GM21786 (cell line): ENCODE measurements at regions not wholly inside any gene's neighbourhood (a gene's known extent, or its start where the extent isn't known, plus 50 kb on each side); places are given as distances from the start of the nearest gene placed in this dataset.
"Not testable (repeated sequence)": the region's sequence is repeated elsewhere in the genome, so short reads cannot be mapped to it uniquely, and the experiment has no call there.

ENCODE experiments used
- ATAC-seq: cut with Tn5 transposase; IDR thresholded peaks from one replicate; pipeline ENCODE4 v1.9.1; 2021; ENCODE audit not compliant: unreplicated experiment

DNA sequence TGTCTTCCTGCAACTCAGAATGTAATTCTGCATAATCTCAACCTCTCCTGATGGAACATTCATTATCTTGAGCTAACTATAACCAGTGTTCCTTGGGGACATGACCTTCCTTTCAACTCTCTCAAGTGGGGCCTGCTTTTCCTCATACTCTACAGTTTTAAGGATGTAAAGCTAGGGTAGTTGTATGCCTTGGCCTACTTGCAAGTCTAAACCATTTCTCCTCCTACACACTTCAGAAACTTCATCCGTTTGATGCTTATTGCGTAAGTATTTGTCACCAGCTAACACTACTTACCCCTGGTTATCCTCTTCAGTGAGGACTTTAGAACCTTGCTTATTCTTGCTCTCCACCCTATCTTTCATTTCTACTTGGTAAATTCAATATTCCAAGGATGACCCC, 548.9 kb downstream of the HINT1 start:
- ATAC-seq: no peak

DNA sequence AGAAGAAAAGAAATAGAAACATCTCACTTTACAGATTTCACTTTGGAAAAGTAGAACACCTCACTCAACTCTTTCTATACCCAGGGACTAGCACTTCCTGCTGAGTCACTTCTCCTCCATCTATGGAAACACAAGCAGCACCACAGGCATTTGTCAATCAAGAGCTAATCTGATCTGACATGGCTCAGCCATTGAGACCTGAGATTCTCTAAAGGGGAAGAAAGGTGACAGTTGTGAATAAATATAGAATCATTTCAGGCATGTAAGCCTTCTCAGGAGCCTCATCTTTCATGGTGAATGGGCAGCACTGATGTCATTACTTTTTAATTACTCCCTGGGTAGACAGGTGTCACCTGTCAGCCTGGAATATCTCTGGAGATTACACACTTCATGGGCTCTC, 559.8 kb downstream of the HINT1 start:
- no peak for ATAC-seq

DNA sequence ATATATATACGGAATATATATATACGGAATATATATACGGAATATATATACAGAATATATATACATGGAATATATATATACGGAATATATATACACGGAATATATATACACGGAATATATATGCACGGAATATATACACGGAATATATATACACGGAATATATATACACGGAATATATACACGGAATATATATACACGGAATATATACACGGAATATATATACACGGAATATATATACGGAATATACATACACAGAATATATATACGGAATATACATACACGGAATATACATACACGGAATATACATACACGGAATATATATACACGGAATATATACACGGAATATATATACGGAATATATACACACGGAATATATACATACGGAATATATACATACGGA, 568.4 kb downstream of the HINT1 start:
- ATAC-seq: not testable (repeated sequence)

DNA sequence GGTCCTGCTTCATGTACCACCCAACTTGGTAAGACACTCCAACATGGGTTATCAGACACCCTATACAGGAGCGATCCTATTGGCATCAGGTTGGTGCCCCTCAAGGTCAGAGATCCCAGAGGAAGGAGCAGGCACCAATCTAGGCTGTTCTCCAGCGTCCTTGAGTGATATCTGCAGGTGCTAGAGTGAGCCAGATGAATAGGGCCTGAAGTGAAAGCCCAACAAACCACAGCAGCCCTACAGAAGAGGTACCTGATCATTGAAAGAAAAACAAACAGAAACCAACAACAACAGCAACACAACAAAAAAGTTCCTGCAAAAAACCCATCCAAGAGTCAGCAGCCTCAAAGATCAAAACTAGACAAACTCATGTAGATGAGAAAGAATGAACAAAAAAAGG, 584.8 kb downstream of the HINT1 start:
- no peak for ATAC-seq

DNA sequence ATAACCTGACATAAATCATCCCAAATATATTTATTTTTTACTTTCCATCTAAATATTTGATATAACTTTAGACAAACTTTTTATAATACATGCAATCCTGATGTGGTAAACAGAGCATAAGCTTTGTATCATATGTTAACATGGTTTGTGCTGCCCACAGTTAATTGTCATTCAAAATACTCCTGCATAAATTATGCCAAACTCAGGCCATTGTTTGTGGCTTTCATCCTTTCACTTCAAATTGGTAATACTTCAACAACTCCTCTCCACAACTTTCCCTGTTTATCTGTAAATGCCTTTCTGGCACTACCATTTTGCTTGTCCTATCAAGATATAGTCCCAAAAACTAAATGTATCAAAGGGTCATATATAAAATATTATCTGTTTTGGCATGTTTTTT, 586.7 kb downstream of the HINT1 start:
- no peak for ATAC-seq

DNA sequence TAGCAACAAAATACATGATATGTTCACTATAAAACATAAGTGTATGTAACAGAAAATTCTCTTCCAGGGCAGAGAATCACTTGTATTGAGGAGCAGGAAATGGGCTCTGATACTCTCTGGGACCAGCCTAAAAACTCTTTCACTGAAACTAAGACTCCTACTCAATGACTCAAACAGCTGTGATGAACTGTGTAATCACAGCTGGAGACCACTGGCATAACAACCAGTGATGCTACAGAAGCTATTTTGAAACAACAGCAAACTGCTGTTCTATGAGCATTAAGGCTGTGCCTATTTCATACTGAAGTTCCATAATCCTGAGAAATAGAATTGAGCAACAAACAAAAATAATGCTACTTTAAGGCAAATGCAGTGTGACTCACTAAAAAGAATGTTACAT, 594.0 kb downstream of the HINT1 start:
- ATAC-seq: no peak

DNA sequence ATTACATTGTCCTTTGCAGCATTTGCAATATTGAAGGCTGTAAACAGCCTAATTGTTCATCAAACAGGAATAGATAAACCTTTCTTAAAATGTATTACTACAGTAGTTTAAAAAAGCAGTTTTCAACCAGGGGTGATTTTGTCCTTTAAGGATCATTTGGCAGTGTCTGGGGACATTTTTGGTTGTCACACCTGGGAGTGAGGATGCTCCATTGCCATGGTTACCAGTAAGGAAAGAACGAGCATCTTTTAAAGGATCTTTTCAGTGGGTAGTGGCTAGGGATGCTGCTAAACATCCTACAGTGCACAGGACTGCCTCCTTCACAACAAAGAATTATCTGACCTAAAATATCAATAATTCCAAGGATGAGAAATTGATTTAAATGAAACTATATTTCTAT, 596.3 kb downstream of the HINT1 start:
- ATAC-seq: no peak

DNA sequence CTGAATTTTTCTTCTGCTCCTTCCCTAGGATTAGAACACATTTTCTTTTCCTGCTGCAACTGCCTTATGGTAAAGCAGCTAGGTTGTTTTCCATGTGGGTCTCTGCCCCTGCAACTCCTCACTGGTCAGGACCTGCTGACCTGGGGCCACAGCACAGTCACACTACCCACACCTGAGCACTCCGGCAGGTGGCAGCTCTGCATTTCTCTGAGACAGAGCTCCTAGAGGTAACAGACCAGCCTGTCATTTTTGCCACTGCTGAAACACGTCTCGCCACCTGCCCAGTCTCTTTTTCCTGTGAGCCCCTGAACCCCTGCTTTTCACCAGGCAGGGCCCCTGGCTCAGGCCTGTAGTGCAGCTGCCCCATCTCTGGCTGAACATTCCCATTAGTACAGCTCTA, 609.6 kb downstream of the HINT1 start:
- no peak for ATAC-seq

DNA sequence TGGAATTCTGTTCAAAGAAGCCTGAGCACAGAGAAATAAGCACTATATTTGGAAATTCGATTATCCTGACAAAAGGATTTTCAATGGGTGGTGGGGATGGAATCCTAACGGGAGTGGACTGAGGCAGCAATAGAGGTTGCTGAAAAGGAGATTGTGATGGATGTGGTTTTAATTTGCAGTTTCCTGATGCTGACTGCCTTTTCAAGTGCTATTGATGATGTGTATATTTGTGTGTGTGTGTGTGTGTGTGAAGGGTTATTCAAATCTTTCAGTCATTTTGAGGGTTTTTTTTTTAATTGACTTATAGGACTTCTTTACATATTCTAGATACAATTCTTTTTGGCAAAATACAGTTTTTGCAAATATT, 614.5 kb downstream of the HINT1 start:
- ATAC-seq: no peak

DNA sequence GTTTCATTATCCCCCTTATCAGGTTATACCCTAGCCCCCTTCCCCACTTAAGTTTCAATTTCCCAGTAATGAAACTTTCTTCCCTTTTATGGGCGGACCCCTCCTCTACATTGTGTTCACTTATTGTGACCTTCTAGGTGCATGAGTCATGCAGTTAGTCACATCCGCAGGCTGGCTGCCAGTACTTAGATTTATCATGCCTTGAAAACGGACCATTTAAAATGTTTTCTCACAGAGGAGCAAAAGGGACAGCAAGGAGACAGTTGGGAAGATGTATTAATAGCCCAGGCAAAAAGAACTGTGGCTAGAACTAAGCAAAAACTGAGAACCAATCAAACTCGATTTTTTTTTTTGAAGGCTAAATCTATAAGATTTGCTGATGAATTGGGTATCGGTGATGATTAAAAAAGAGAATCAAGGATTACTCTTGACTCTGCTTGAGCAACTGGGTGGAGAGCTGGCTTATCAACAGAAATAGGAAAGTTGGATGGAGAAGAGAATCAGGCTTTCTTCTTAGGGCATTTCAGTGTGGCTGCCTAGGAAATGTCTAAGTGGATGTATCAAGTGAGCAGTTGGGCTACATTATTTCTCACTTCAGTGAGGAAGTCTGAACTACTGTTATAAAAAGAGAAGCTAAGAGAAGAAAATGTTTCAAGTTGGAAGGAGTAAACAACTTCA, 615.0 kb downstream of the HINT1 start:
- ATAC-seq: no peak

DNA sequence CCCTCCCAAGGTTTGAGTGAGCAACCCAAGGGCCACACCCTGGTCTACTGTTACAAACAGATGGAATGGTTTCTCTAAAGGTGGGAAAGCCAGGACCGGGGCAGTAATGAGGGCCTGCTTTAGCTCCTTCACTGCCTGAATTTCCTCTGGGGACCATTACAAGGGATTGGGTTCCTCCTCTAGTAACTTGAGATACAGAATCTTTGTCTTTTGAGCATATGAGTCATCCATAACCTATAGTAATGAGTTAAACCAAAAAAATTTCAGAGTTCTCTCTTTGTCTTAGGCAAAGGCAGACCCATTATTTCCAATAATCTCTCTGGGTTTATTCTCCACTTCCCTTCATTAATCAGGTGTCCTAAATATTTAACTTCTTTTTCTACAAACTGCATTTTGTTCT, 618.8 kb downstream of the HINT1 start:
- ATAC-seq: no peak

DNA sequence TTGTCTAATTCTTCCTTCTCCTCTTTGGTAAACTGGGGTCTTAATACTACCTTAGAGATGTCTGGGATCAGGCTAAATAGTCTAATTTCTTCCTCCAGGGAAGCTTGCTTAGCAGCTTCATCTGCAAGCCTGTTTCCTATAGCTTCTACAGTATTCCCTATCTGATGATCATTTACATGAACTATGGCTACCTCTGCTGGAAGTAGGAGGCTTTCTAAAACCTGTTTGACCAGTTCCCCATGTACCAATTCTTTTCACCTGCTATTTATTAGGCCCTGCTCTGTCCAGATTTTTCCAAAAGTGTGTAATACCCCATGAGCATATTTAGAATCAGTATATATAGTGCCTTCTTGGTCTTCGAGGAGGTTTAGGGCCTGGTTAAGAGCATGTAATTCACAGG, 619.8 kb downstream of the HINT1 start:
- ATAC-seq: no peak

DNA sequence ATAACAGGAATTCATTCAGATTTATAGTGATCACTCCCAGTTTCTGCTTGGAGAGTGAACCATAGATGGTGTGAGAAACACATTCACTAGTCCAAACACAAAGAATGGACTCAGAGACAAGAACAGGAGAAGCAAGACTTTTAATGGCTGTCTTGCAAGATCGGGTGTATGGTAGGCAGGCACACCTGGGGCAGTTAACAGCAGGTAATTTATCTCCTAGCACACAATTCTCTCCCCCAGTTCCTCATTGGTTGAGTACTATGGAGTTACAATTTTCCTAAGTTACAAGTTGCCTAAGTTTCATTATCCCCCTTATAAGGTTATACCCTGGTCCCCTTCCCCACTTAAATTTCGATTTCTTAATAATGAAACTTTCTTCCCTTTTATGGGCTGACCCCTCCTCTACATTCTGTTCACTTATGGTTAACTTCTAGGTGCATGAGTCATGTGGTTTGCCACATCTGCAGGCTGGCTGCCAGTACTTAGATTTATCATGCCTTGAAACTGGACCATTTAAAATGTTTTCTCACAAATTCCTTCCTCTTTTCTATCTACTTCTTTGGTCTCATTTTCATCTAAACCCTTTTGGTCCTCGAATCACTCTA, 623.3 kb downstream of the HINT1 start:
- peak; percentile 53 for ATAC-seq

DNA sequence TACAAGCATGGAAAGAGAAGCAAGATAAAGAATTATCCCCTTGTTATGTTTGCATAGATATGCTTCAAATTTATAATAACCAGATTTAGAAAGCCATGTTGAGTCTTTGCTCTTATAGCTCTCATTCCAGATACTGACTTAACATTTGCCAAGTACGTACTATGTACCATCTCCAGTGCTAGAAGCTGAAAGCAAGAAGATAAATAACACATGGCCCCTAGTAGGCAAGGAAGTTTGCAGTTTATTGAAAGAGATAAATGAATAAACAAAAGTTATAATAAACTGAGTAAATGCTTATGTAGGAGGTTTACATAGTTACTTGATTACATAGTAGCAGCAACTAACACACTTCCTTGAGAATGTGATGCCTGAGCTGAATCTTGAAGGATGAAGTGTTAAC, 628.4 kb downstream of the HINT1 start:
- no peak for ATAC-seq

DNA sequence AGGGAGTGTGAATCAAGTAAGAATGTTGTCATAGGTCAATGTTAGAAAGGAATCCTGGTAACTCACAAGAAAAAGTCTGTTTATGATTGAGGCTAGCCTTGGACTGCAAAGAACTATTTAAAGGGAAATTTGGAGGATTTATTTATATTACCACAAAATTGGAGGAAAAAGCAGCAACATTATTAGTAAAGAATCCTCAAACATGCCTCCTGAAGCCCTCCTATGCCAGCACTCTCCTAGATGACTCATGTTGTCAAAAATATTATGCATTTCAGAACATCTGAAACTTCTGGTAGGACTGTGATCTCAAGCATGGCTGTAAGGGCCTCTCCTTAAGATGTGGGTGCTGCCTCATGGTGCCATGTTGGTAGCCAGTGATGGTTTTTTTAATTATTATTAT, 628.5 kb downstream of the CHSY3 start:
- ATAC-seq: no peak

DNA sequence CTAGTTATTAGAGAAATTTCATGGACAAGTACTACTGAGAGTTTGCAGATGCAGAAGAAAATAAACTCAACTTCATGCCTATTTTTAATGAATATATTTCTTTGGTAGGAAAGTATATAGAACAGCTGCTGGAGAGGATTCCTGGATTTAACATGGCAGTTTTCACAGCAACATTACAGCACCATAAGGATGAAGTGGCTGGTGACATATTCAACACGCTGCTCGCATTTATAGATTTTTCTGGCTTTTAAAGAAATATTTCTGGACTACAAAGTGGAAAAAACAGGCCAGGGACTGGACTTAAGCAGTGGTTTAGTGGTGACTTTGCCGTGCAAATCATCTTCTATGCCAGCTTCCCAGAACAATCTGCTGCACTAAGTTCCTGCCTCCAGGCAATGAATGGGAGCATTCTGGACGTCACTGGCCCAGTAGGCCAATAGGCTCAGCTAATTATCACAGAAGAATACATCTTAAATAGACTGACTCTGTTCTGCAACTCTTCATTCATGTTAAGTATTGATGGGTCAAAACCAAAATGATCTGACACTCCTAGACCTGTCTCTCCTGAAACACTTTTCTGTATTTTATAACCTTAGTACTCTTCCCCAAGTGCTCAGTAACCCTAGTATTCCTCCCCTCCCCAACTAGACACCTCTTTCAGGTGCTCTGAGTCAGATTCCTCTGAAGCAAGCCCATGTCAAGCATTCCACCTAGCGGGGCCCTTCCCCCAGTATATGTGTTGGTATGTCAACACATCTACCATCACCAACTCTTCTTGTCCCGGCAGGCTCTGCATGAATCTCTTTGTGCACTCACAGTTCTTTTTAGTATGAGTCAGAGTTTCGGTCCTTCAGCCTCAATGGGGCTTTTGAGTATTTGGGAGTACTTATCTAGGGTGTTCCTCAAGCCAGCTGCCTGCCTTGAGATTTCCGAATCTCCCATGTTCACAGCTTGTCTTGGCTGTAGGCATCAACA, 625.5 kb downstream of the CHSY3 start:
- no peak for ATAC-seq

DNA sequence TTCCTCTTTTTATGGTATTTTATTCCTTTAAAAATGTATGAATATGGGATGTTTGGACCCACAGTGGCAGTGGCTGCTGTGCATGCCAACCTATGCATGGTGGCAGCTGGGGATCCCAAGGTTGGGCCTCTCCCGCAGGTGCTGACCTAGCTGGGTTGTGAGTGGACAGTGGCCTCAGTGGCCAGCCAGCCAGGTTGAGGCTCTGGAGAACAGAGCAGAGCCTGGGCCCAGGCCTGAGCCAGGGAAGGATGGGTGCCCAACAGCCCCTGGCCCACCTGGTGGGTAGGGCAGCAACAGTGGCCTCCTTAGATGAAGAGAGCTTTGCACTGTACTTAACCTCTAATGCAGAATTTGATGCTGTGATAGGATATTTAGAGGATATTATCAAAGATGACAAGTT, 624.8 kb downstream of the CHSY3 start:
- no peak for ATAC-seq

DNA sequence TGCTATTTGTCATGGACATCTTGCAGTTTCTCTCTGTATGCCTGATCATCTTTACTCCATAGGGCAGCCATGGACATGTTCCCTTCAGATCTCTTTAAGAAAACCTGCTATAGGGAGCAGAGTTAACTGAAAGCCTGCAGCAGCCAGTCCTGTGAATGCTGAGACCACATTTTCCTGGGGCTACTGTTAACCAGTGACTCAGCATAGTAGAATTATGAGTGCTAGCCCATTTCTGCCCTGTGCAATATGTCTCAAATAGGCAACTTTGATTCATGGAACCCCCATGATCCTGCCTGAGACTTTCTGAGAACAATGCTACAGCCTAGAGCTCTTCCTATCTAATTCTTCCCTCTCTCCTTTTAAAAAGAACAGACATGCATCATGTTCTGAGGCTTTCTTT, 624.2 kb downstream of the CHSY3 start:
- ATAC-seq: no peak

DNA sequence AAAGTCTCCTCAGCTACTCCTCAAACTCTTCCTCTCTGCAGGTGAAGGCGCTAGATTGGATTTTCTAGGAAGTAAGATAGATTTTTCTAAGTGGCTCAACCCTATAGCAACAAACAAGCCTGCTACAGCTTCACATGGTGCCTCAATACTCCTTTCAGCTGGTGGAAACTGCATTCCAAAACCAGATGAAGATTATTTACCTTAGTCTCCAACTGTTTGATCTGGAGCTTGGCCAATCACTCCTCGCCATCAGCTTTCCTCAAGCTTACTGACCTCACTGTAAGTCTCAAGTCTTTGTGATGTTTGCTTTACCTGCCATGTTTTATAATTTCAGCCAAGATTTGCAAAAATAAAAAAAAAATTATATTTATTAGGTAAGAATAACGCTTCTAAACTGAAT, 622.4 kb downstream of the CHSY3 start:
- no peak for ATAC-seq

DNA sequence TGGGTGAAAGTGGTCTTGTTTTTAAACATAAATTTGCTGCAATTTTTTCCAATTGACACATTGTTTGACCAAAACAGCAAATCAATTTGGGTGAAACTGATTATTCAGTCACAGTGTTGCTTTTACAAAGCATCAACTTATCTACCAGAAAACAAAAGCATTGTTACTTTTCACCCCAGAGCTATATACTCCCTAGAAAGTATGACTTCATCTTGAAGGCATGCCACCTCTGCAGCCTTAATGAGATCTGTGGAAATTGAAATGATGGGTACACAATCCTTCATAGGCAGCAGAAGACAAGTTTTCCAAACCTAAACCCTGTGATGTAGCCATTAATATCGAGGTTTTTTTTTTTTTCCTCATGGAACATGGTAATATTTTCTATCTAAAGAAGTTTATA, 615.9 kb downstream of the CHSY3 start:
- ATAC-seq: no peak

DNA sequence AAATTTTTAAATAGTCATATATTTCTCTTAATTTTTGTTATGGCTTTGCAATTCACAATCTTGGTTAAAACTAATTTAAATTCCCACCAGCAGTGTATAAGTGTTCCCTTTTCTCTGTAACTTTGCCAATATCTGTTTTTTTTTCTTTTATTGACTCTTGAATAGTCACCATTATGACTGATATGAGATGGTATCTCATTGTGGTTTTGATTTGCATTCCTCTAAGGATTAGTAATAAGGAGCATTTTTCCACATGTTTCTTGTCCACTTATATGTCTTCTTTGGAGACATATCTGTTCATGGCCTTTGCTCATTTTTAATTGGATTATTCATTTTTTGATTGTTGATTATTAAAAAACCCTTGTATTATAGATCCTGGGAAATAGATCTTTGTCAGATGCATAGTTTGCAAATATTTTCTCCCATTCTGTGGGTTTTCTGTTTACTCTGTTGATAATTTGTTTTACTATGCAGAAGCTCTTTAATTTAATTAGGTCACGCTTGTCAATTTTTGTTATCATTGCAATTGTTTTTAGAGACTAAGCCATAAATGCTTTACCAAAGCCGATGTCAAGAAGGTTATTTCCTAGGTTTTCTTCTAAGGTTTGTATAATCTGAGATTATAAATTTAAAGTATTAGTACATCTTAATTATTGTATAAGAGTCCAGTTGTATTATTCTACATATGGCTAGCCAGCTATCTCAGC, 610.9 kb downstream of the CHSY3 start:
- no peak for ATAC-seq
